Keratinocyte (primary cell): ENCODE measurements at regions not wholly inside any gene's neighbourhood (a gene's known extent, or its start where the extent isn't known, plus 50 kb on each side); places are given as distances from the start of the nearest gene placed in this dataset.

ENCODE experiments used
- EZH2 ChIP-seq: IDR thresholded peaks from one replicate; pipeline ENCODE4 v1.6.1; 2012; ENCODE audit warnings: inconsistent platforms, mild to moderate bottlenecking, low read length, moderate library complexity
- TF ChIP-seq, protein P1 (sequence below), 3 experiments: IDR thresholded peaks in 1 of 3; conservative IDR thresholded peaks in 1 of 3; optimal IDR thresholded peaks in 1 of 3; 2 replicates in 2 of 3; 3 replicates in 1 of 3; pipeline versions ENCODE3 to v1.5.1; 2011; ENCODE audit warnings: low read length in 3 of 3, mild to moderate bottlenecking in 3 of 3, moderate library complexity in 2 of 3, control low read depth in 1 of 3, inconsistent platforms in 1 of 3; ENCODE audit not compliant: insufficient read depth in 2 of 3; ENCODE audit errors: extremely low read depth in 1 of 3

DNA sequence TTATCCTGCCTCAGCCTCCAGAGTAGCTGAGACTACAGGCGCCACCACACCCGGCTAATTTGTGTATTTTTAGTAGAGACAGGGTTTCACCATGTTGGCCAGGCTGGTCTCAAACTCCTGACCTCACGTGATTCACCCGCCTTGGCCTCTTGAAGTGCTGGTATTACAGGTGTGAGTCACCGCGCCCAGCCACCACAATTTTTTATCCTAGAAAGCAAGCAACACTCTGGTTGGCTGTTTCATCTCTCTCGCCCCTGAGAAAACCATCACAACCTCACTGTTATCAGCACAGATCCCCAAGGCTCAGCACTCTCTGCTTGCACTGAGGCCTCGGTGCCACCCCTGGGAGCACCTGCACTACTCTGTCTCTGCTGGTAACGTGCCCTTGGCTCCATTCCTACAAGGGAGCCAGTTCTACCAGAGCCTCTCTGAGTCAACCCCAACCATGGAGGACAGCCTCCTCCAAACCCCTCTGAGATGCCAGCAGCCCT lies 134.8 kb upstream of the AGAP1 start:
- TF ChIP-seq, protein P1, sequence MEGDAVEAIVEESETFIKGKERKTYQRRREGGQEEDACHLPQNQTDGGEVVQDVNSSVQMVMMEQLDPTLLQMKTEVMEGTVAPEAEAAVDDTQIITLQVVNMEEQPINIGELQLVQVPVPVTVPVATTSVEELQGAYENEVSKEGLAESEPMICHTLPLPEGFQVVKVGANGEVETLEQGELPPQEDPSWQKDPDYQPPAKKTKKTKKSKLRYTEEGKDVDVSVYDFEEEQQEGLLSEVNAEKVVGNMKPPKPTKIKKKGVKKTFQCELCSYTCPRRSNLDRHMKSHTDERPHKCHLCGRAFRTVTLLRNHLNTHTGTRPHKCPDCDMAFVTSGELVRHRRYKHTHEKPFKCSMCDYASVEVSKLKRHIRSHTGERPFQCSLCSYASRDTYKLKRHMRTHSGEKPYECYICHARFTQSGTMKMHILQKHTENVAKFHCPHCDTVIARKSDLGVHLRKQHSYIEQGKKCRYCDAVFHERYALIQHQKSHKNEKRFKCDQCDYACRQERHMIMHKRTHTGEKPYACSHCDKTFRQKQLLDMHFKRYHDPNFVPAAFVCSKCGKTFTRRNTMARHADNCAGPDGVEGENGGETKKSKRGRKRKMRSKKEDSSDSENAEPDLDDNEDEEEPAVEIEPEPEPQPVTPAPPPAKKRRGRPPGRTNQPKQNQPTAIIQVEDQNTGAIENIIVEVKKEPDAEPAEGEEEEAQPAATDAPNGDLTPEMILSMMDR (optimal IDR thresholded peaks at IDR 0.05 in 1 of 3, IDR thresholded peaks at IDR 0.05 in 1 of 3, conservative IDR thresholded peaks at IDR 0.05 in 1 of 3; ENCODE audit: extremely low read depth in 1 of 3, insufficient read depth in 2 of 3, low read length in 3 of 3) = no peak
- TF ChIP-seq EZH2 = no peak
